ENCODE measurements at regions not wholly inside any gene's neighbourhood (a gene's known extent, or its start where the extent isn't known, plus 50 kb on each side); places are given as distances from the start of the nearest gene placed in this dataset.

DNA sequence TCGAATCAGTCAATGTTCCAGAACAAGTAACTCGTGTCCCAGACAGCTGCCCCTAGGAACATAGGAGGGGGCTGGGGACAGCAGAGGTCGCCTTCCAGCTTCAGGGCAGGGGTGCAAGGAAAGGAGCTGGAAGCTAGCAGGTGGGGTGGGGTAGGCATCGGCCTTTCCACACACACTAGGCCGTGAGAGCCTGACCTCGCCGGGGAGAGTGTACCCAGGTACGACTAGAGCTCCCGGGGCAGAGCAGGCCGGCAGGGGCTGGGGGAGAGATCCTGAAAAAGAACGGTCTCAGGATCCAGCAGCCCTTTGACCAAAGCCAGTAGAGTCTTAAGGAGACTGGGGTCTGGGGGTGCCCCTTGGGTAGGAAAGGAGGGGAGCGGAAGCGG is 1127.5 kb downstream of the BRD1 start:
- intact Hi-C loops (cut with DNase I): no loop called here
- no peak for ATAC-seq
- Histone ChIP-seq H3K36me3 (no peaks in the 10 kb centered on the region), H3K27me3 (no peaks in the 10 kb centered on the region), H3K4me3 (no peak overlapping the region), H3K9me3 (no peaks in the 10 kb centered on the region), H3K27ac (no peak overlapping the region), H3K4me1 (no peaks in the 10 kb centered on the region)
- DNase-seq: peak in 1 of 4 donors; percentile 66
- TF ChIP-seq, protein P1, sequence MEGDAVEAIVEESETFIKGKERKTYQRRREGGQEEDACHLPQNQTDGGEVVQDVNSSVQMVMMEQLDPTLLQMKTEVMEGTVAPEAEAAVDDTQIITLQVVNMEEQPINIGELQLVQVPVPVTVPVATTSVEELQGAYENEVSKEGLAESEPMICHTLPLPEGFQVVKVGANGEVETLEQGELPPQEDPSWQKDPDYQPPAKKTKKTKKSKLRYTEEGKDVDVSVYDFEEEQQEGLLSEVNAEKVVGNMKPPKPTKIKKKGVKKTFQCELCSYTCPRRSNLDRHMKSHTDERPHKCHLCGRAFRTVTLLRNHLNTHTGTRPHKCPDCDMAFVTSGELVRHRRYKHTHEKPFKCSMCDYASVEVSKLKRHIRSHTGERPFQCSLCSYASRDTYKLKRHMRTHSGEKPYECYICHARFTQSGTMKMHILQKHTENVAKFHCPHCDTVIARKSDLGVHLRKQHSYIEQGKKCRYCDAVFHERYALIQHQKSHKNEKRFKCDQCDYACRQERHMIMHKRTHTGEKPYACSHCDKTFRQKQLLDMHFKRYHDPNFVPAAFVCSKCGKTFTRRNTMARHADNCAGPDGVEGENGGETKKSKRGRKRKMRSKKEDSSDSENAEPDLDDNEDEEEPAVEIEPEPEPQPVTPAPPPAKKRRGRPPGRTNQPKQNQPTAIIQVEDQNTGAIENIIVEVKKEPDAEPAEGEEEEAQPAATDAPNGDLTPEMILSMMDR (IDR thresholded peaks at IDR 0.05): no peak

DNA sequence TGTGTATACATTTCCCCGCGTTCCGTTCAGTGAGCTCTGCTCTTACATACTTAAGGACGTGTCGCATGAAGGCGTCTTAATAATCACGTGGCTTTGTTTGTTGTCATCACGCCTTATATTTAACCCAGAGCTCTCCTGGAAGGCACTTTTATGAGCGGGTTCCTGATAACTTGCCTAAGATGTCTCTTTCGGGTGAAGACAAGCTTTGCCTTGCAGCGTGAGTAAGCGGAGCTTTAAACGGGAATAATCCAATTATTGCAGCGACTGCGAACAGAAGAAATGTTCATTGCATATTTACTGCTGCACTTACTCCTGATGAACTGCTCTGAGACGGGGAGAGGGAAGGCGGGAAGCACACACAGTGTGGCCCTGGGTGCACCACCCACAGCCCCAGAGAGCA is 1128.2 kb downstream of the BRD1 start:
- no peaks in the 10 kb centered on the region for H3K4me1 ChIP-seq
- no peaks in the 10 kb centered on the region for H3K27me3 ChIP-seq
- no peak for ATAC-seq
- no peak overlapping the region for H3K4me3 ChIP-seq
- intact Hi-C loops (cut with DNase I): no loop called here
- no peaks in the 10 kb centered on the region for H3K9me3 ChIP-seq
- no peak overlapping the region for H3K27ac ChIP-seq
- no peak for DNase-seq
- H3K36me3 ChIP-seq: no peaks in the 10 kb centered on the region
- TF ChIP-seq, protein P1 (IDR thresholded peaks at IDR 0.05): no peak

DNA sequence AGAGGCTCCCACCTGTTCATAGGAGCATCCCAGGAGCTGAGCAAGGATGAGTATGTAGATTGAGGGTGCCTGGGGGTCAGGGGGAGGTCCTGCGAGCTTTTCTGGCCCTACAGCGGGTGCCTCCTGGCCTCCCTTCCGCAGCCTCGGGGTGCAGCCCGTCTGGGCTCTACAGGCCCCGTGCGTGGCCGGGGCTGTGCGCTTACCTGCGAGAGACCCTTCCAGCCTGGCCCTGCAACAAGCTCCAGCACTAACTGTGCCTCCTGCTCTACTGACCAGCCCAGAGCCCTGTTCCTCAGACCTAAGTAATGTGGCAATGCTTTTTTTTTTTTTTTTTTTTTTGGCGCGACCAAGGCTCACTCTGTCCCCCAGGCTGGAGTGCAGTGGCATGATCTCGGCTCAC is 1129.1 kb downstream of the BRD1 start:
- Histone ChIP-seq H3K4me3 (no peak overlapping the region), H3K9me3 (no peaks in the 10 kb centered on the region), H3K4me1 (no peaks in the 10 kb centered on the region), H3K27ac (no peak overlapping the region), H3K36me3 (no peaks in the 10 kb centered on the region), H3K27me3 (no peaks in the 10 kb centered on the region)
- TF ChIP-seq, protein P1 (IDR thresholded peaks at IDR 0.05): no peak
- ATAC-seq: no peak
- intact Hi-C loops (cut with DNase I): no loop called here
- DNase-seq: peak in 1 of 4 donors; percentile 54

DNA sequence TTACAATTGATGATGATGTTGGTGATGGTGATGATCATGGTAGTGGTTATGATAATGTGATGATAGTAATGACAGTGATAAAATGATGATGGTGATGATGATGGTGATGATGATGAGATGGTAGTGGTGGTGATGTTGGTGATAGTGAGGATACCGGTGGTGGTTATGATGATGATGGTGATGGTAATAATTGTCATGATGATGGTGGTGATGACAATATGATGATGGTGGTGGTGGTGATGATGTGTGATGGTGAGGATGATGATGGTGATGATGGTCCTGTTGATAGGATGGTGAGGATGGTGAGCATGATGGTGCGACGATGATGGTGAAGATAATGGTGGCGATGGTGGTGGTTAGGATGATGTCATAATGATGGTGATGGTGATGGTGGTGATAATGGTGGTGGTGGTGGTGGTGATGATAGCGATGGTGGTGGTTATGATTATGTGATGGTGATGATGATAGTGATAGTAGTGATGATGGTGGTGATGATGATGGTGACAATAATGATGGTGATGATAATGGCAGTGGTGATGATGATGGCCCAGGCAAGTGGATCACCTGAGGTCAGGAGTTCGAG is 1129.9 kb downstream of the BRD1 start:
- DNase-seq: no peak
- TF ChIP-seq, protein P1 (IDR thresholded peaks at IDR 0.05): no peak
- Histone ChIP-seq H3K4me3 (no peak overlapping the region), H3K27me3 (no peaks in the 10 kb centered on the region), H3K9me3 (no peaks in the 10 kb centered on the region), H3K27ac (no peak overlapping the region), H3K36me3 (no peaks in the 10 kb centered on the region), H3K4me1 (no peaks in the 10 kb centered on the region)
- intact Hi-C loops (cut with DNase I): no loop called here
- ATAC-seq: no peak

DNA sequence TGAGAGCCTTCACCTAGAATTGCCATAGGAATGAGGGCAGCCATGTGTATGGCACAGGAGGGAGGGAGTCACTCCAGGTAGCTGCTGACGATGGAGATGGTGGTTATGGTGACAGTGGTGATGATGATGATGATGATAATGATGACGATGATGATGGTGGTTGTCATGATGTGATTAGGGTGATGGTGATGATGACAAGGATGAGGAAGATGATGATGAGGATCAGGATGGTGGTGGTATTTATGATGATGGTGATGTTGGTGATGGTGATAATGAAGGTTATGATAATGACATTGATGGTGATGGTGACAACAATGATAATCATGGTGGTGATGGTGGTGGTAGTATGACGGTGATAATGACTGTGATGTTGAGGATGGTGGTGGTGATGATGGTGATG is 1130.5 kb downstream of the BRD1 start:
- Histone ChIP-seq H3K36me3 (no peaks in the 10 kb centered on the region), H3K9me3 (no peaks in the 10 kb centered on the region), H3K27ac (no peak overlapping the region), H3K27me3 (no peaks in the 10 kb centered on the region), H3K4me1 (no peaks in the 10 kb centered on the region), H3K4me3 (no peak overlapping the region)
- ATAC-seq: no peak
- DNase-seq: no peak
- TF ChIP-seq, protein P1 (IDR thresholded peaks at IDR 0.05): no peak
- intact Hi-C loops (cut with DNase I): no loop called here

All from left lung (tissue), 4 donors.